H9 (cell line): ENCODE measurements at regions not wholly inside any gene's neighbourhood (a gene's known extent, or its start where the extent isn't known, plus 50 kb on each side); places are given as distances from the start of the nearest gene placed in this dataset.

ENCODE experiments used
- DNase-seq: peaks from one replicate; pipeline ENCODE4 v3.0.0-alpha.2; 2017
- H2AFZ ChIP-seq: one replicate; pipeline ENCODE4 v1.6.1; 2013; ENCODE audit warnings: mild to moderate bottlenecking, low read length, control low read depth, moderate library complexity
- H2AK5ac ChIP-seq: 2 replicates; pipeline ENCODE4 v1.6.1; 2013; ENCODE audit warnings: low read length, control low read depth, mixed read lengths; ENCODE audit not compliant: insufficient read length
- H2BK120ac ChIP-seq: one replicate; pipeline ENCODE4 v1.6.1; 2013; ENCODE audit warnings: low read depth, mild to moderate bottlenecking, low read length, control low read depth, inconsistent platforms; ENCODE audit not compliant: poor library complexity, severe bottlenecking
- H2BK12ac ChIP-seq: 2 replicates; pipeline ENCODE4 v1.6.1; 2013; ENCODE audit warnings: low read length, control low read depth, mixed read lengths, low read depth; ENCODE audit not compliant: insufficient read length
- H2BK15ac ChIP-seq: 2 replicates; pipeline ENCODE4 v1.6.1; 2013; ENCODE audit warnings: low read depth, low read length, control low read depth
- H2BK20ac ChIP-seq: one replicate; pipeline ENCODE4 v1.6.1; 2013; ENCODE audit warnings: low read depth, mild to moderate bottlenecking, low read length, control low read depth, inconsistent platforms; ENCODE audit not compliant: poor library complexity, severe bottlenecking
- H2BK5ac ChIP-seq: 2 replicates; pipeline ENCODE4 v1.6.1; 2013; ENCODE audit warnings: low read length, control low read depth, mixed read lengths; ENCODE audit not compliant: insufficient read length
- H3K14ac ChIP-seq: 2 replicates; pipeline ENCODE4 v1.6.1; 2013; ENCODE audit warnings: low read length, control low read depth; ENCODE audit not compliant: insufficient read depth
- H3K18ac ChIP-seq: 2 replicates; pipeline ENCODE4 v1.6.1; 2013; ENCODE audit warnings: low read depth, mild to moderate bottlenecking, mixed read lengths, low read length, control low read depth; ENCODE audit not compliant: insufficient read length
- H3K23ac ChIP-seq: 2 replicates; pipeline ENCODE4 v1.6.1; 2013; ENCODE audit warnings: low read length, control low read depth, mixed read lengths, low read depth; ENCODE audit not compliant: insufficient read length
- H3K23me2 ChIP-seq: 2 replicates; pipeline ENCODE4 v1.6.1; 2013; ENCODE audit warnings: low read depth, mild to moderate bottlenecking, mixed read lengths, low read length, control low read depth; ENCODE audit not compliant: insufficient read length, poor library complexity, severe bottlenecking
- H3K27ac ChIP-seq: 2 replicates; pipeline ENCODE4 v1.5.1; 2013; ENCODE audit warnings: low read length, control low read depth, mixed read lengths, low read depth; ENCODE audit not compliant: insufficient read length
- H3K27me3 ChIP-seq: 2 replicates; pipeline ENCODE4 v1.6.1; 2013; ENCODE audit warnings: low read length, control low read depth, inconsistent platforms; ENCODE audit not compliant: insufficient read depth
- H3K4ac ChIP-seq: 2 replicates; pipeline ENCODE4 v1.6.1; 2013; ENCODE audit warnings: low read depth, mild to moderate bottlenecking, control low read depth, inconsistent platforms, low read length, moderate library complexity
- H3K4me1 ChIP-seq: 2 replicates; pipeline ENCODE4 v1.6.1; 2013; ENCODE audit warnings: low read length, control low read depth, inconsistent platforms; ENCODE audit not compliant: insufficient read depth
- H3K4me2 ChIP-seq: 2 replicates; pipeline ENCODE4 v1.6.1; 2013; ENCODE audit warnings: low read length, control low read depth, mixed read lengths; ENCODE audit not compliant: insufficient read length, insufficient read depth
- H3K56ac ChIP-seq: 2 replicates; pipeline ENCODE4 v1.6.1; 2013; ENCODE audit warnings: low read depth, mild to moderate bottlenecking, mixed read lengths, low read length, control low read depth; ENCODE audit not compliant: insufficient read length
- H3K79me1 ChIP-seq: 2 replicates; pipeline ENCODE4 v1.6.1; 2013; ENCODE audit warnings: low read depth, mild to moderate bottlenecking, moderate library complexity, low read length, control low read depth, inconsistent platforms; ENCODE audit not compliant: insufficient read depth, poor library complexity, severe bottlenecking
- H3K79me2 ChIP-seq: 2 replicates; pipeline ENCODE4 v1.6.1; 2013; ENCODE audit warnings: low read length, control low read depth, inconsistent platforms; ENCODE audit not compliant: insufficient read depth
- H3K9ac ChIP-seq: 2 replicates; pipeline ENCODE4 v1.6.1; 2013; ENCODE audit warnings: low read length, control low read depth, mixed read lengths; ENCODE audit not compliant: insufficient read length; ENCODE audit errors: extremely low read depth
- H3K9me3 ChIP-seq: one replicate; pipeline ENCODE4 v1.6.1; 2013; ENCODE audit warnings: low read depth, low read length, inconsistent platforms; ENCODE audit not compliant: control insufficient read depth
- H3T11ph ChIP-seq: one replicate; pipeline ENCODE4 v1.6.1; 2013; ENCODE audit warnings: mild to moderate bottlenecking, low read length, control low read depth, inconsistent platforms
- H4K20me1 ChIP-seq: one replicate; pipeline ENCODE4 v1.6.1; 2013; ENCODE audit not compliant: control insufficient read depth, insufficient read length, insufficient read depth
- H4K5ac ChIP-seq: 2 replicates; pipeline ENCODE4 v1.6.1; 2013; ENCODE audit warnings: low read depth, mild to moderate bottlenecking, mixed read lengths, low read length, control low read depth; ENCODE audit not compliant: insufficient read length
- H4K8ac ChIP-seq: replicated peaks from 2 replicates; pipeline ENCODE4 v1.6.1; 2013; ENCODE audit warnings: low read length, control low read depth, mixed read lengths, low read depth; ENCODE audit not compliant: insufficient read length
- H4K91ac ChIP-seq: 2 replicates; pipeline ENCODE4 v1.6.1; 2013; ENCODE audit warnings: low read depth, mild to moderate bottlenecking, moderate library complexity, mixed read lengths, low read length, control low read depth; ENCODE audit not compliant: insufficient read length
- H3K27ac Mint-ChIP-seq, 3 experiments: 2 replicates in 2 of 3; 3 replicates in 1 of 3; pipeline ENCODE4 v1.8.0; 2020 to 2021; ENCODE audit warnings: mixed read lengths in 3 of 3, mild to moderate bottlenecking in 1 of 3, moderate library complexity in 1 of 3
- H3K27me3 Mint-ChIP-seq: 2 replicates; pipeline ENCODE4 v1.8.0; 2021; ENCODE audit warnings: low read depth, mild to moderate bottlenecking, moderate library complexity, mixed read lengths
- H3K36me3 Mint-ChIP-seq, 3 experiments: 2 replicates in 2 of 3; 3 replicates in 1 of 3; pipeline ENCODE4 v1.8.0; 2020 to 2021; ENCODE audit warnings: low read depth in 3 of 3, mixed read lengths in 3 of 3; ENCODE audit not compliant: insufficient read depth in 1 of 3
- H3K4me1 Mint-ChIP-seq, 2 experiments: 2 replicates each; pipeline ENCODE4 v1.8.0; 2020; ENCODE audit warnings: mixed read lengths in 2 of 2
- H3K4me3 Mint-ChIP-seq, 2 experiments: 2 replicates in 1 of 2; 3 replicates in 1 of 2; pipeline ENCODE4 v1.8.0; 2020 to 2021; ENCODE audit warnings: mild to moderate bottlenecking in 2 of 2, mixed read lengths in 2 of 2, moderate library complexity in 1 of 2
- H3K9me3 Mint-ChIP-seq, 2 experiments: 2 replicates in 1 of 2; 3 replicates in 1 of 2; pipeline ENCODE4 v1.8.0; 2020; ENCODE audit warnings: mild to moderate bottlenecking in 2 of 2, mixed read lengths in 2 of 2, moderate library complexity in 1 of 2
- CTCF ChIP-seq: fragments of 200-600 bp; sonication (generic); conservative IDR thresholded peaks from 3 replicates; pipeline ENCODE4 v1.8.0; 2021; ENCODE audit warnings: antibody characterized with exemption, mild to moderate bottlenecking
- WGBS: extraction: QIAGEN DNeasy Blood & Tissue Kit; methylation state at CpG from one replicate; pipeline ENCODE4 v1.1.7; 2013; ENCODE audit warnings: missing lambda C conversion rate, low lambda C conversion rate, mixed read lengths; ENCODE audit not compliant: insufficient read length; ENCODE audit errors: extremely low coverage; 5-methylcytosine and 5-hydroxymethylcytosine counted together

- no peak for TF ChIP-seq CTCF
- Histone ChIP-seq H3T11ph (no peak overlapping the region), H3K56ac (no peak overlapping the region), H2BK12ac (no peak overlapping the region), H3K9ac (no peak overlapping the region), H3K4me2 (no peak overlapping the region), H3K79me2 (no peaks in the 10 kb centered on the region), H2BK5ac (no peak overlapping the region), H3K27me3 (no peaks in the 10 kb centered on the region), H3K18ac (no peak overlapping the region), H2BK120ac (no peak overlapping the region), H2BK20ac (no peak overlapping the region), H2AFZ (no peak overlapping the region), H3K14ac (no peak overlapping the region), H2BK15ac (no peak overlapping the region), H3K27ac (no peak overlapping the region), H4K91ac (no peak overlapping the region), H4K5ac (no peak overlapping the region), H4K20me1 (no peaks in the 10 kb centered on the region), H3K4ac (no peak overlapping the region), H3K23me2 (no peaks in the 10 kb centered on the region), H2AK5ac (no peak overlapping the region), H4K8ac (no peak overlapping the region), H3K4me1 (no peaks in the 10 kb centered on the region), H3K9me3 (no peaks in the 10 kb centered on the region), H3K23ac (no peak overlapping the region), H3K79me1 (no peaks in the 10 kb centered on the region)
- Mint-ChIP-seq H3K4me3 (no peak overlapping the region), H3K27ac (no peak overlapping the region), H3K9me3 (no peaks in the 10 kb centered on the region), H3K36me3 (peaks cover 0 to 3% (median 0%) of the 10 kb centered on the region in 3 experiments; a peak in 1 of 7 replicates), H3K27me3 (no peaks in the 10 kb centered on the region), H3K4me1 (no peaks in the 10 kb centered on the region; a peak in 2 of 4 replicates)
- no peak for DNase-seq
- WGBS, result no CpG with 5 or more reads among the region's 1 CpG
Observed at GRCh38 chr3:106792716-106793115, 584.5 kb upstream of the CCDC54 start.
